Common myeloid progenitor, CD34-positive (primary cell): ENCODE measurements at regions not wholly inside any gene's neighbourhood (a gene's known extent, or its start where the extent isn't known, plus 50 kb on each side); places are given as distances from the start of the nearest gene placed in this dataset.
"Not testable (repeated sequence)": the region's sequence is repeated elsewhere in the genome, so short reads cannot be mapped to it uniquely, and the experiment has no call there.

Source experiments
- CTCF ChIA-PET: fragments of 350-600 bp; sonication (Branson Sonifier 250); formaldehyde crosslinking; loops from one replicate; lab custom pipeline; 2021; ENCODE audit warnings: antibody characterized with exemption; lab: Charles Lee
- POLR2A ChIA-PET: fragments of 350-600 bp; sonication (Branson Sonifier 250); formaldehyde crosslinking; loops from one replicate; lab custom pipeline; 2021; ENCODE audit warnings: antibody characterized with exemption; lab: Charles Lee
- DNase-seq, 3 donors: peaks; one replicate each; pipeline versions ENCODE4 v3.0.0 to v3.0.0-alpha.2; 2013
- H3K27ac ChIP-seq, 2 experiments: 1 replicate in 1 of 2; 2 replicates in 1 of 2; pipeline ENCODE4 v1.7.0; 2013; ENCODE audit warnings: inconsistent platforms in 2 of 2, low read length in 2 of 2, mild to moderate bottlenecking in 2 of 2, low read depth in 1 of 2, moderate library complexity in 1 of 2; ENCODE audit not compliant: severe bottlenecking in 2 of 2, insufficient read depth in 1 of 2, poor library complexity in 1 of 2
- H3K27me3 ChIP-seq, 5 experiments: replicated peaks in 2 of 5; 1 replicate in 3 of 5; 2 replicates in 2 of 5; pipeline versions ENCODE4 v1.6.1 to v1.7.0; 2013; ENCODE audit warnings: low read length in 4 of 5, mild to moderate bottlenecking in 2 of 5, moderate library complexity in 2 of 5, inconsistent platforms in 1 of 5; ENCODE audit not compliant: insufficient read depth in 5 of 5, control insufficient read depth in 4 of 5
- H3K36me3 ChIP-seq, 4 experiments: 1 replicate in 2 of 4; 2 replicates in 2 of 4; pipeline versions ENCODE4 v1.6.1 to v1.7.0; 2013; ENCODE audit warnings: low read length in 3 of 4, control low read depth in 1 of 4, mild to moderate bottlenecking in 1 of 4; ENCODE audit not compliant: control insufficient read depth in 4 of 4, insufficient read depth in 4 of 4
- H3K4me1 ChIP-seq, 4 experiments: 1 replicate in 3 of 4; 2 replicates in 1 of 4; pipeline versions ENCODE4 v1.6.1 to v1.7.1; 2013; ENCODE audit warnings: low read length in 3 of 4, mild to moderate bottlenecking in 3 of 4, control low read depth in 1 of 4, inconsistent platforms in 1 of 4, moderate library complexity in 1 of 4; ENCODE audit not compliant: control insufficient read depth in 4 of 4, insufficient read depth in 4 of 4; ENCODE audit errors: control extremely low read depth in 1 of 4
- H3K4me3 ChIP-seq, 7 experiments: 1 replicate in 4 of 7; 2 replicates in 3 of 7; pipeline versions ENCODE4 v1.5.1 to v1.7.0; 2013; ENCODE audit warnings: mild to moderate bottlenecking in 7 of 7, low read length in 6 of 7, moderate library complexity in 6 of 7, inconsistent platforms in 2 of 7, low read depth in 2 of 7, control low read depth in 1 of 7; ENCODE audit not compliant: insufficient read depth in 4 of 7, control insufficient read depth in 1 of 7; ENCODE audit errors: extremely low read depth in 1 of 7
- H3K9me3 ChIP-seq, 5 experiments: 1 replicate in 4 of 5; 2 replicates in 1 of 5; pipeline versions ENCODE4 v1.6.1 to v1.7.1; 2013; ENCODE audit warnings: low read length in 4 of 5, mild to moderate bottlenecking in 2 of 5, inconsistent platforms in 1 of 5, low read depth in 1 of 5, moderate library complexity in 1 of 5; ENCODE audit not compliant: control insufficient read depth in 4 of 5, insufficient read depth in 2 of 5; ENCODE audit errors: control extremely low read depth in 1 of 5
- WGBS: methylation state at CpG from one replicate; pipeline ENCODE4 v1.1.5; 2013; ENCODE audit not compliant: insufficient coverage; 5-methylcytosine and 5-hydroxymethylcytosine counted together

GRCh38 chr18:47654988-47655387 is 275.5 kb downstream of the SMAD2 start:
- ChIA-PET POLR2A (no interaction called here), CTCF (no interaction called here)
- H3K4me1 ChIP-seq, result no peaks in the 10 kb centered on the region
- no peak overlapping the region for H3K4me3 ChIP-seq
- DNase-seq, result no peak
- H3K9me3 ChIP-seq, result peaks cover 0 to 5% (median 0%) of the 10 kb centered on the region in 5 experiments
- no peaks in the 10 kb centered on the region for H3K36me3 ChIP-seq
- H3K27ac ChIP-seq, result no peak overlapping the region
- peaks cover 0 to 4% (median 0%) of the 10 kb centered on the region in 5 experiments for H3K27me3 ChIP-seq

- H3K4me3 ChIP-seq, result no peak overlapping the region
- H3K4me1 ChIP-seq, result no peaks in the 10 kb centered on the region
- WGBS, result no CpG with 5 or more reads among the region's 1 CpG
- peaks cover 0 to 6% (median 0%) of the 10 kb centered on the region in 5 experiments for H3K9me3 ChIP-seq
- H3K36me3 ChIP-seq, result no peaks in the 10 kb centered on the region
- DNase-seq, result no peak
- no peak overlapping the region for H3K27ac ChIP-seq
- ChIA-PET CTCF (no interaction called here), POLR2A (no interaction called here)
- peaks cover 0 to 1% (median 0%) of the 10 kb centered on the region in 5 experiments for H3K27me3 ChIP-seq
Measured at GRCh38 chr18:47644896-47645295, 285.6 kb downstream of the SMAD2 start.

DNA sequence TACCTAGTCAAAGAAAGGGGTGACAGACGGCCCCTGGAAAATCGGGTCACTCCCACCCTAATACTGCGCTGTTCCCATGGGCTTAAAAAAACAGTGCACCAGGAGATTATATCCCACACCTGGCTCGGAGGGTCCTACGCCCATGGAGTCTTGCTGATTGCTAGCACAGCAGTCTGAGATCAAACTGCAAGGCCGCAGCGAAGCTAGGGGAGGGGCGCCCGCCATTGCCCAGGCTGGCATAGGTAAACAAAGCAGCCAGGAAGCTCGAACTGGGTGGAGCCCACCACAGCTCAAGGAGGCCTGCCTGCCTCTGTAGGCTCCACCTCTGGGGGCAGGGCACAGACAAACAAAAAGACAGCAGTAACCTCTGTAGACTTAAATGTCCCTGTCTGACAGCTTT is 292.9 kb downstream of the SMAD2 start:
- H3K27ac ChIP-seq, H3K4me1 ChIP-seq, DNase-seq, H3K9me3 ChIP-seq, H3K36me3 ChIP-seq, CTCF ChIA-PET, H3K4me3 ChIP-seq, POLR2A ChIA-PET, H3K27me3 ChIP-seq: not testable (repeated sequence)
- WGBS, result 100% methylated on average over 3 of the region's 10 CpGs

GRCh38 chr18:47635416-47635815 is 295.0 kb downstream of the SMAD2 start:
- no peaks in the 10 kb centered on the region for H3K4me1 ChIP-seq
- DNase-seq, result no peak
- no peak overlapping the region for H3K27ac ChIP-seq
- ChIA-PET POLR2A (no interaction called here), CTCF (no interaction called here)
- 90% methylated on average over 2 of the region's 6 CpGs for whole genome bisulfite sequencing
- H3K36me3 ChIP-seq, result no peaks in the 10 kb centered on the region
- H3K4me3 ChIP-seq, result no peak overlapping the region
- peaks cover 0 to 1% (median 0%) of the 10 kb centered on the region in 5 experiments for H3K27me3 ChIP-seq
- no peaks in the 10 kb centered on the region for H3K9me3 ChIP-seq

- WGBS, result 50% methylated on average over 1 of the region's 2 CpGs
- H3K4me3 ChIP-seq, result no peak overlapping the region
- ChIA-PET POLR2A (no interaction called here), CTCF (no interaction called here)
- no peaks in the 10 kb centered on the region for H3K36me3 ChIP-seq
- H3K27me3 ChIP-seq, result peaks cover 0 to 1% (median 0%) of the 10 kb centered on the region in 5 experiments
- no peaks in the 10 kb centered on the region for H3K4me1 ChIP-seq
- H3K27ac ChIP-seq, result no peak overlapping the region
- no peak for DNase-seq
- H3K9me3 ChIP-seq, result no peaks in the 10 kb centered on the region
Measured at GRCh38 chr18:47632970-47633635, 297.4 kb downstream of the SMAD2 start.

DNA sequence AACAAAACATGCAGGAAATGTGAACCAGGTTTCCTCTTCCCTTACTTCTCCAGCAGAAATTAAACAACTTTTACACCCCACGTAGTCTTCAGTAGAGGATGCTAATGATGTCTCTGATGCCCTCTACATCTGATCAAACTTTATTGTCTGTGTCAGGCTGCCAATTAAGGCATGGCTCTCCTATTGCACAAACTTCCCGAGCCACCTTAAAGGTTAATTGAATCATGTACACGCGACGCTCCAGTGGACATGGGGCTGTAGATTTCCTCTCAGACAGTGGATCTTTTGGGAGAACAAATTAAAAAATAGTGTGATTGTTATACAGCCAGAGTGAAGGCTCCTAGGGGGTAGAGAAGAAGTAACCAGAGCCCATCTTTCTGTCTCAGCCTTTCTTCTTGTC is 301.6 kb downstream of the SMAD2 start:
- H3K27me3 ChIP-seq, result peaks cover 0 to 1% (median 0%) of the 10 kb centered on the region in 5 experiments
- H3K9me3 ChIP-seq, result no peaks in the 10 kb centered on the region
- no peaks in the 10 kb centered on the region for H3K36me3 ChIP-seq
- DNase-seq, result no peak
- ChIA-PET POLR2A (no interaction called here), CTCF (no interaction called here)
- no peaks in the 10 kb centered on the region for H3K4me1 ChIP-seq
- no peak overlapping the region for H3K4me3 ChIP-seq
- WGBS, result 76% methylated on average over 5 of the region's 5 CpGs
- no peak overlapping the region for H3K27ac ChIP-seq

DNA sequence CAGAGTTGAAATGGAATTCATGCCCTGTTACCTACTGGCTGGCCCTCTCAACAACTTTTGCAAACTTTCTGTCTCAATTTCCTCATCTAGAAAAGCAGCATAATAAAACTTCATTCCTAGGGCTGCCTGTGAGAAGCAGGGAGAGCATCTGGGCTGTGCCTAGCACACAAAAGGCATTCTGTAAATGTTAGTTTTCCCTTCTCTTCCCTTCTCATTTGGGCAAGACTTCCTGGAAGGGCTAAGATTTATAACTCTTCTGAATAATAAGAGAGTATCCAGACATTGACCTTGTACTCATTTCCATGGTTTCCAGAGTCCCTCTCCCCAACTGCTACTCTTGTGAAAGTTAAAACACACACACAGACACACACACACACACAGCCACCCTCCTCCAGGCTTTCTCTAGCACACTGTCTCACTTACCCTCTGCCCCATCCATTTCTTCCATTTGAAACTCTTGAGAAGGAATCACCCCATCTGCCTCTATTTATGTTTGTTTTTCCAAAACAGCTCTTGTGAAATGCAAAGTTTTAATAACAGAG is 302.1 kb downstream of the SMAD2 start:
- Histone ChIP-seq H3K36me3 (no peaks in the 10 kb centered on the region), H3K27me3 (peaks cover 0 to 1% (median 0%) of the 10 kb centered on the region in 5 experiments), H3K4me3 (no peak overlapping the region), H3K4me1 (no peaks in the 10 kb centered on the region), H3K27ac (no peak overlapping the region), H3K9me3 (no peaks in the 10 kb centered on the region)
- ChIA-PET POLR2A (no interaction called here), CTCF (no interaction called here)
- no peak for DNase-seq
